ENCODE measurements at regions not wholly inside any gene's neighbourhood (a gene's known extent, or its start where the extent isn't known, plus 50 kb on each side); places are given as distances from the start of the nearest gene placed in this dataset.

GRCh38 chr21:39078322-39079065 lies 104.8 kb downstream of the PSMG1 start:
- peaks cover 3 to 17% of the 10 kb centered on the region in 2 donors for H3K4me1 ChIP-seq
- no peaks in the 10 kb centered on the region for H3K27me3 ChIP-seq
- TF ChIP-seq POLR2A (IDR thresholded peaks at IDR 0.05): no peak
- H3K27ac ChIP-seq: no peak overlapping the region
- no peaks in the 10 kb centered on the region for H3K36me3 ChIP-seq
- DNase-seq: no peak
- WGBS, 2 donors: 92 to 98% methylated on average over 5 of the region's 5 CpGs
- H3K9me3 ChIP-seq: no peaks in the 10 kb centered on the region
- no peak overlapping the region for H3K4me3 ChIP-seq (replicated peaks in 1 of 3)
- intact Hi-C loops (cut with DNase I): no loop called here

- DNase-seq: no peak
- Histone ChIP-seq H3K27me3 (no peaks in the 10 kb centered on the region), H3K9me3 (no peaks in the 10 kb centered on the region), H3K36me3 (no peaks in the 10 kb centered on the region), H3K27ac (no peak overlapping the region), H3K4me3 (replicated peaks in 1 of 3) (no peak overlapping the region), H3K4me1 (peaks cover 0 to 11% of the 10 kb centered on the region in 2 donors)
- 60 to 71% methylated on average over 3 of the region's 3 CpGs for WGBS, 2 donors
- no peak for TF ChIP-seq POLR2A (IDR thresholded peaks at IDR 0.05)
- TF ChIP-seq, protein P1, sequence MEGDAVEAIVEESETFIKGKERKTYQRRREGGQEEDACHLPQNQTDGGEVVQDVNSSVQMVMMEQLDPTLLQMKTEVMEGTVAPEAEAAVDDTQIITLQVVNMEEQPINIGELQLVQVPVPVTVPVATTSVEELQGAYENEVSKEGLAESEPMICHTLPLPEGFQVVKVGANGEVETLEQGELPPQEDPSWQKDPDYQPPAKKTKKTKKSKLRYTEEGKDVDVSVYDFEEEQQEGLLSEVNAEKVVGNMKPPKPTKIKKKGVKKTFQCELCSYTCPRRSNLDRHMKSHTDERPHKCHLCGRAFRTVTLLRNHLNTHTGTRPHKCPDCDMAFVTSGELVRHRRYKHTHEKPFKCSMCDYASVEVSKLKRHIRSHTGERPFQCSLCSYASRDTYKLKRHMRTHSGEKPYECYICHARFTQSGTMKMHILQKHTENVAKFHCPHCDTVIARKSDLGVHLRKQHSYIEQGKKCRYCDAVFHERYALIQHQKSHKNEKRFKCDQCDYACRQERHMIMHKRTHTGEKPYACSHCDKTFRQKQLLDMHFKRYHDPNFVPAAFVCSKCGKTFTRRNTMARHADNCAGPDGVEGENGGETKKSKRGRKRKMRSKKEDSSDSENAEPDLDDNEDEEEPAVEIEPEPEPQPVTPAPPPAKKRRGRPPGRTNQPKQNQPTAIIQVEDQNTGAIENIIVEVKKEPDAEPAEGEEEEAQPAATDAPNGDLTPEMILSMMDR (IDR thresholded peaks at IDR 0.05): no peak
- intact Hi-C loops (cut with DNase I): no loop called here
Observed at GRCh38 chr21:39077876-39078275, 105.4 kb downstream of the PSMG1 start.

- H3K27me3 ChIP-seq: no peaks in the 10 kb centered on the region
- intact Hi-C loops (cut with DNase I): no loop called here
- no peaks in the 10 kb centered on the region for H3K36me3 ChIP-seq
- no peak overlapping the region for H3K27ac ChIP-seq
- no peak overlapping the region for H3K4me3 ChIP-seq (replicated peaks in 1 of 3)
- H3K9me3 ChIP-seq: no peaks in the 10 kb centered on the region
- TF ChIP-seq POLR2A (IDR thresholded peaks at IDR 0.05): no peak
- TF ChIP-seq, protein P1 (IDR thresholded peaks at IDR 0.05): no peak
- H3K4me1 ChIP-seq: peaks cover 0 to 13% of the 10 kb centered on the region in 2 donors
- no peak for DNase-seq
Observed at GRCh38 chr21:39074508-39074907, 108.7 kb downstream of the PSMG1 start.

DNA sequence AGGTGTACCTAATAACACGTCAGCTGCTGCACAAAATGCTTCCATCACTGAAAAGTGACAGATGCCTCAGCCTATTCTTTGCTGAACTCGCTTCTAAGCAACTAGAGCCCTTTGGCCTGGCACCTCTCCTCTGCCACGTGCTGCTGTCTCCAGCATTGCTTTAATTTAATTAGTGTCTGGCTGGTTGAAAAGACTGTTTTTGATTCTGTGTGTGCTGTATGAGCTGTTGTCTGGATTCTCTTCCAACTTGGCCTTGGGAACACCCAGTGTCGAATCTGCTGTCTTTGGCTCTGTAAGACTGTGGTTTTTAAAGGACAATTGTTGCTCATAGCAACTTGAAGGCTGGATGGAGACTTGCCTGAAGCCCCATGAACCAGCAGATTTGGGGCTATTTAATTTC lies 109.5 kb downstream of the PSMG1 start:
- H3K36me3 ChIP-seq: no peaks in the 10 kb centered on the region
- intact Hi-C loops (cut with DNase I): no loop called here
- H3K4me1 ChIP-seq: peaks cover 0 to 13% of the 10 kb centered on the region in 2 donors
- H3K27me3 ChIP-seq: no peaks in the 10 kb centered on the region
- no peaks in the 10 kb centered on the region for H3K9me3 ChIP-seq
- WGBS, 2 donors: 66 to 96% methylated on average over 4 of the region's 4 CpGs
- H3K4me3 ChIP-seq (replicated peaks in 1 of 3): no peak overlapping the region
- no peak for DNase-seq
- H3K27ac ChIP-seq: no peak overlapping the region
- TF ChIP-seq, protein P1 (IDR thresholded peaks at IDR 0.05): no peak
- TF ChIP-seq POLR2A (IDR thresholded peaks at IDR 0.05): no peak

DNA sequence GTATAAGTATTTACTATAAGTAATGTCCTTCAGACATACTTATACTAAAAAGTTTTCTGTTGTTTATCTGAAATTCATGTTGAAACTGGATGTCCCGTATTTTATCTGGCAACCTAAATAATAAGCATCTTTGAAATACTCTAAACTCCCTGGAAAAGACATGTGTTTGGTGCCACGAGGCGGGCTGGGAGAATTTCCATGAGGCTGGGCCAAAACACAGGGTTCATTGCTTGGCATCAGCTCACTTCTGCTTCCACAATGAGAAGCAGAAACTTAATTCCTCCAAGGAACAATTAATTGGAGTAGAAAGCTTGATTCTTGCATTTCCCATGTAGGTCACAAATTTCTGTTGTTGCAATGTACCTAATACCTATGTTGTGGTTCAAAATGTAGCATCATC lies 110.2 kb downstream of the PSMG1 start:
- intact Hi-C loops (cut with DNase I): no loop called here
- H3K9me3 ChIP-seq: no peaks in the 10 kb centered on the region
- peak overlapping the region in 1 of 3 donors; percentile 7 for H3K27ac ChIP-seq
- no peaks in the 10 kb centered on the region for H3K36me3 ChIP-seq
- TF ChIP-seq POLR2A (IDR thresholded peaks at IDR 0.05): no peak
- TF ChIP-seq, protein P1 (IDR thresholded peaks at IDR 0.05): no peak
- no peak for DNase-seq
- no peak overlapping the region for H3K4me3 ChIP-seq (replicated peaks in 1 of 3)
- H3K27me3 ChIP-seq: no peaks in the 10 kb centered on the region
- 71 to 84% methylated on average over 3 of the region's 3 CpGs for WGBS, 2 donors
- H3K4me1 ChIP-seq: peaks cover 0 to 13% of the 10 kb centered on the region in 2 donors
